Islet precursor cell (in vitro differentiated cells): ENCODE measurements at regions not wholly inside any gene's neighbourhood (a gene's known extent, or its start where the extent isn't known, plus 50 kb on each side); places are given as distances from the start of the nearest gene placed in this dataset.

Experiments
- DNase-seq: peaks from one replicate; pipeline ENCODE4 v3.0.0-alpha.2; 2018

GRCh38 chr18:37663446-37663845 is 97.8 kb upstream of the CELF4 start:
- peak; percentile 13 for DNase-seq

GRCh38 chr18:37662546-37663339 is 97.1 kb upstream of the CELF4 start:
- peak; percentile 24 for DNase-seq

GRCh38 chr18:37662099-37662498 is 96.5 kb upstream of the CELF4 start:
- DNase-seq, result peak; percentile 22

- DNase-seq, result peak; percentile 36
Observed at GRCh38 chr18:37661478-37661877, 95.9 kb upstream of the CELF4 start.

GRCh38 chr18:37661061-37661460 is 95.5 kb upstream of the CELF4 start:
- DNase-seq, result no peak

- DNase-seq, result no peak
Observed at GRCh38 chr18:37660658-37661057, 95.1 kb upstream of the CELF4 start.

- DNase-seq, result no peak
Observed at GRCh38 chr18:37659906-37660305, 94.3 kb upstream of the CELF4 start.

- no peak for DNase-seq
Observed at GRCh38 chr18:37658894-37659293, 93.3 kb upstream of the CELF4 start.

GRCh38 chr18:37657493-37657892 is 91.9 kb upstream of the CELF4 start:
- DNase-seq, result no peak

- peak; percentile 81 for DNase-seq
Observed at GRCh38 chr18:37654731-37655369, 89.3 kb upstream of the CELF4 start.

- no peak for DNase-seq
Observed at GRCh38 chr18:37654034-37654433, 88.4 kb upstream of the CELF4 start.

GRCh38 chr18:37653618-37654017 is 88.0 kb upstream of the CELF4 start:
- DNase-seq, result no peak

- no peak for DNase-seq
Observed at GRCh38 chr18:37649930-37650329, 84.3 kb upstream of the CELF4 start.

GRCh38 chr18:37649416-37649815 is 83.8 kb upstream of the CELF4 start:
- no peak for DNase-seq

GRCh38 chr18:37641573-37641972 is 76.0 kb upstream of the CELF4 start:
- DNase-seq, result no peak

GRCh38 chr18:37640504-37640903 is 74.9 kb upstream of the CELF4 start:
- DNase-seq, result no peak

GRCh38 chr18:37639846-37640245 is 74.2 kb upstream of the CELF4 start:
- no peak for DNase-seq

- no peak for DNase-seq
Observed at GRCh38 chr18:37637478-37637850, 71.9 kb upstream of the CELF4 start.

- DNase-seq, result no peak
Observed at GRCh38 chr18:37636831-37637477, 71.4 kb upstream of the CELF4 start.

- no peak for DNase-seq
Observed at GRCh38 chr18:37634516-37634915, 68.9 kb upstream of the CELF4 start.

- DNase-seq, result no peak
Observed at GRCh38 chr18:37631422-37631821, 65.8 kb upstream of the CELF4 start.

GRCh38 chr18:37630334-37630733 is 64.7 kb upstream of the CELF4 start:
- no peak for DNase-seq

GRCh38 chr18:37628470-37629220 is 63.0 kb upstream of the CELF4 start:
- DNase-seq, result no peak
